Activated CD4-positive, alpha-beta T cell treated with anti-CD3 and anti-CD28 coated beads for 48 hours (primary cell): ENCODE measurements at regions not wholly inside any gene's neighbourhood (a gene's known extent, or its start where the extent isn't known, plus 50 kb on each side); places are given as distances from the start of the nearest gene placed in this dataset.
A peak's percentile ranks its signal among the peaks of the same experiment; 100 is the strongest.

Source experiments
- DNase-seq: peaks from one replicate; pipeline ENCODE4 v3.0.0-alpha.2; 2020

GRCh38 chr5:153402550-153402949 is 87.9 kb upstream of the GRIA1 start:
- no peak for DNase-seq

- no peak for DNase-seq
These were observed 87.0 kb upstream of the GRIA1 start for GRCh38 chr5:153403470-153403869.

- no peak for DNase-seq
These were observed 85.7 kb upstream of the GRIA1 start for GRCh38 chr5:153404747-153405146.

GRCh38 chr5:153421676-153422075 is 68.8 kb upstream of the GRIA1 start:
- DNase-seq = no peak

GRCh38 chr5:153425914-153426313 is 64.6 kb upstream of the GRIA1 start:
- peak; percentile 7 for DNase-seq

- DNase-seq = no peak
These were observed 60.6 kb upstream of the GRIA1 start for GRCh38 chr5:153429761-153430380.

GRCh38 chr5:153432583-153432982 is 57.9 kb upstream of the GRIA1 start:
- DNase-seq = no peak

- no peak for DNase-seq
These were observed 53.2 kb upstream of the GRIA1 start for GRCh38 chr5:153437251-153437650.

GRCh38 chr5:153439130-153439529 is 51.3 kb upstream of the GRIA1 start:
- DNase-seq = no peak
